ENCODE measurements at regions not wholly inside any gene's neighbourhood (a gene's known extent, or its start where the extent isn't known, plus 50 kb on each side); places are given as distances from the start of the nearest gene placed in this dataset.

DNA sequence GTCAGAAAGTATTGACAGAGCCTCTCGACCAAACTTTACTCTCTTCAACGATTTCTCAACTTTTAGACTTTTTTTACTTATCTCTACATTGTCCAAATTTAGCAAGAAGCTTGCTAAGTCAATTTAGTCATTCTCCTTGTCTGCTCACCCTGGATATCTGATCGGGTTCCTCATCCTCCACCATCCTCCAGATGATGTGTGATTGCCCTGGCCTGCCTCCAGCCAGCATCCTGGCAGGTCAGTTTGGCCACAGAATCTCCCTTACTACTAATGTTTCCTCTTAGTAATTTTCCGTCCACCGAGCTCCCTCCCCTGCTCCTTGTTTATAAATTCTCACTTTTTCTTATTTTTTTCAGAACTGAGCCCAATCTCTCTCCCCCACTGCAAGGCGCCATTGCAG, 167.9 kb upstream of the ZFP42 start:
- H3K4me3 ChIP-seq (replicated peaks in 1 of 3; ENCODE audit: low read depth in 2 of 3, low read length in 3 of 3): no peak overlapping the region
- H4K20me1 ChIP-seq (ENCODE audit: insufficient read depth, low read length): no peaks in the 10 kb centered on the region
- no peaks in the 10 kb centered on the region for H3K36me3 ChIP-seq (replicated peaks in 1 of 2; ENCODE audit: control insufficient read depth in 1 of 2, insufficient read depth in 2 of 2, low read length in 2 of 2)
- TF ChIP-seq, protein P1, sequence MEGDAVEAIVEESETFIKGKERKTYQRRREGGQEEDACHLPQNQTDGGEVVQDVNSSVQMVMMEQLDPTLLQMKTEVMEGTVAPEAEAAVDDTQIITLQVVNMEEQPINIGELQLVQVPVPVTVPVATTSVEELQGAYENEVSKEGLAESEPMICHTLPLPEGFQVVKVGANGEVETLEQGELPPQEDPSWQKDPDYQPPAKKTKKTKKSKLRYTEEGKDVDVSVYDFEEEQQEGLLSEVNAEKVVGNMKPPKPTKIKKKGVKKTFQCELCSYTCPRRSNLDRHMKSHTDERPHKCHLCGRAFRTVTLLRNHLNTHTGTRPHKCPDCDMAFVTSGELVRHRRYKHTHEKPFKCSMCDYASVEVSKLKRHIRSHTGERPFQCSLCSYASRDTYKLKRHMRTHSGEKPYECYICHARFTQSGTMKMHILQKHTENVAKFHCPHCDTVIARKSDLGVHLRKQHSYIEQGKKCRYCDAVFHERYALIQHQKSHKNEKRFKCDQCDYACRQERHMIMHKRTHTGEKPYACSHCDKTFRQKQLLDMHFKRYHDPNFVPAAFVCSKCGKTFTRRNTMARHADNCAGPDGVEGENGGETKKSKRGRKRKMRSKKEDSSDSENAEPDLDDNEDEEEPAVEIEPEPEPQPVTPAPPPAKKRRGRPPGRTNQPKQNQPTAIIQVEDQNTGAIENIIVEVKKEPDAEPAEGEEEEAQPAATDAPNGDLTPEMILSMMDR (IDR thresholded peaks at IDR 0.05): no peak
- DNase-seq: no peak
- no peaks in the 10 kb centered on the region for H3K4me1 ChIP-seq (ENCODE audit: control insufficient read depth in 1 of 2, insufficient read depth in 2 of 2, low read length in 2 of 2)
- H3K4me3 Mint-ChIP-seq: no peak overlapping the region
- H3K27ac Mint-ChIP-seq: no peak overlapping the region
- no peak overlapping the region for H3K9ac ChIP-seq (ENCODE audit: insufficient read depth, low read length, poor library complexity, severe bottlenecking)
- H3K4me2 ChIP-seq (replicated peaks; ENCODE audit: extremely low read depth, low read length, poor library complexity, severe bottlenecking): no peak overlapping the region
- H3K9me3 ChIP-seq (replicated peaks in 1 of 2; ENCODE audit: control insufficient read depth in 1 of 2, insufficient read depth in 1 of 2, low read length in 2 of 2): peaks cover 7 to 21% of the 10 kb centered on the region in 2 donors
- H3K9me3 Mint-ChIP-seq: peaks cover 4 to 13% (median 11%) of the 10 kb centered on the region in 7 donors
- H3K79me2 ChIP-seq (ENCODE audit: insufficient read depth, low read length): no peaks in the 10 kb centered on the region
- no peak overlapping the region for H3K27ac ChIP-seq (ENCODE audit: low read depth in 1 of 2, low read length in 2 of 2)
- 70% methylated on average over 5 of the region's 6 CpGs for WGBS (ENCODE audit: insufficient coverage)
- H2AFZ ChIP-seq (ENCODE audit: insufficient read depth, low read depth, low read length, poor library complexity, severe bottlenecking): no peak overlapping the region
- H3K4me1 Mint-ChIP-seq: no peaks in the 10 kb centered on the region
- intact Hi-C loops (cut with micrococcal nuclease): no loop called here
- H3K27me3 Mint-ChIP-seq (ENCODE audit: low read depth in 3 of 3): no peaks in the 10 kb centered on the region
- H3K27me3 ChIP-seq (ENCODE audit: control insufficient read depth in 2 of 2, insufficient read depth in 2 of 2, low read length in 2 of 2): no peaks in the 10 kb centered on the region
- H3K36me3 Mint-ChIP-seq: no peaks in the 10 kb centered on the region

DNA sequence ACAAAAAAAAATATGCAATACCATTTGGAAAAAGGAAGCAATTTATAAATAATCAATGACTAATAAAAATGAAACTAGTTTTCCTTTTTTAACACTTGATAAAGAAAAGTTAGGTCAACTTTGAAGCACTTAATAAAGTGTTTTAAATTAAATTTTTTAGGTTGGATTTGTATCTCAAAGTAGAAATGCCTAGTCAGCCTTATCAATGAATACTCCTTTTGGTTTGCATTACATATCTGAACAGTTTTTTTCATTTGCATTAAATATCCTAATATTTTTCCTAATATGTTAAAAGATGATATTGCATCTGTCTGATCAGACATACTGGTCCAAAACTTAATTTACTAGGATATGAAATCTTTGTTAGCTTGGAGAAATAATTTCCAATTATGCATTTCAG, 155.8 kb upstream of the ZFP42 start:
- H3K9me3 ChIP-seq (replicated peaks in 1 of 2; ENCODE audit: control insufficient read depth in 1 of 2, insufficient read depth in 1 of 2, low read length in 2 of 2): peaks cover 4 to 9% of the 10 kb centered on the region in 2 donors
- H3K4me3 ChIP-seq (replicated peaks in 1 of 3; ENCODE audit: low read depth in 2 of 3, low read length in 3 of 3): no peak overlapping the region
- no peak overlapping the region for H2AFZ ChIP-seq (ENCODE audit: insufficient read depth, low read depth, low read length, poor library complexity, severe bottlenecking)
- Mint-ChIP-seq H3K27ac (no peak overlapping the region), H3K4me3 (no peak overlapping the region), H3K9me3 (peaks cover 0 to 17% (median 6%) of the 10 kb centered on the region in 7 donors), H3K36me3 (no peaks in the 10 kb centered on the region), H3K27me3 (ENCODE audit: low read depth in 3 of 3) (no peaks in the 10 kb centered on the region), H3K4me1 (no peaks in the 10 kb centered on the region)
- H3K79me2 ChIP-seq (ENCODE audit: insufficient read depth, low read length): no peaks in the 10 kb centered on the region
- no peaks in the 10 kb centered on the region for H4K20me1 ChIP-seq (ENCODE audit: insufficient read depth, low read length)
- no peak overlapping the region for H3K9ac ChIP-seq (ENCODE audit: insufficient read depth, low read length, poor library complexity, severe bottlenecking)
- H3K27me3 ChIP-seq (ENCODE audit: control insufficient read depth in 2 of 2, insufficient read depth in 2 of 2, low read length in 2 of 2): no peaks in the 10 kb centered on the region
- no peaks in the 10 kb centered on the region for H3K36me3 ChIP-seq (replicated peaks in 1 of 2; ENCODE audit: control insufficient read depth in 1 of 2, insufficient read depth in 2 of 2, low read length in 2 of 2)
- no peaks in the 10 kb centered on the region for H3K4me1 ChIP-seq (ENCODE audit: control insufficient read depth in 1 of 2, insufficient read depth in 2 of 2, low read length in 2 of 2)
- intact Hi-C loops (cut with micrococcal nuclease): no loop called here
- no peak overlapping the region for H3K4me2 ChIP-seq (replicated peaks; ENCODE audit: extremely low read depth, low read length, poor library complexity, severe bottlenecking)
- TF ChIP-seq, protein P1 (IDR thresholded peaks at IDR 0.05): no peak
- DNase-seq: no peak
- no peak overlapping the region for H3K27ac ChIP-seq (ENCODE audit: low read depth in 1 of 2, low read length in 2 of 2)
